BLaER1 (cell line): ENCODE measurements at regions not wholly inside any gene's neighbourhood (a gene's known extent, or its start where the extent isn't known, plus 50 kb on each side); places are given as distances from the start of the nearest gene placed in this dataset.
"Not testable (repeated sequence)": the region's sequence is repeated elsewhere in the genome, so short reads cannot be mapped to it uniquely, and the experiment has no call there.

Source experiments
- H3K27ac ChIP-seq: shearing (Covaris generic); formaldehyde crosslinking; 2 replicates; pipeline ENCODE4 v1.8.1; 2022
- H3K27me3 ChIP-seq: shearing (Covaris generic); formaldehyde crosslinking; 2 replicates; pipeline ENCODE4 v1.8.1; 2022
- H3K36me3 ChIP-seq: shearing (Covaris generic); formaldehyde crosslinking; 2 replicates; pipeline ENCODE4 v1.8.1; 2022
- H3K4me1 ChIP-seq: shearing (Covaris generic); formaldehyde crosslinking; 2 replicates; pipeline ENCODE4 v1.8.1; 2022
- H3K4me2 ChIP-seq: shearing (Covaris generic); formaldehyde crosslinking; 2 replicates; pipeline ENCODE4 v1.8.1; 2022
- H3K4me3 ChIP-seq: shearing (Covaris generic); formaldehyde crosslinking; 2 replicates; pipeline ENCODE4 v1.8.1; 2022
- H3K9ac ChIP-seq: shearing (Covaris generic); formaldehyde crosslinking; 2 replicates; pipeline ENCODE4 v1.8.1; 2022
- H3K9me3 ChIP-seq: shearing (Covaris generic); formaldehyde crosslinking; 2 replicates; pipeline ENCODE4 v1.8.1; 2022
- H4K20me1 ChIP-seq: shearing (Covaris generic); formaldehyde crosslinking; 2 replicates; pipeline ENCODE4 v1.8.1; 2022
- Cebpa-rat ChIP-seq: shearing (Covaris generic); IDR thresholded peaks from 2 replicates; pipeline ENCODE4 v1.8.1; 2022

GRCh38 chr5:32909207-32909606 lies 198.1 kb downstream of the NPR3 start:
- Histone ChIP-seq H3K9ac (no peak overlapping the region), H3K36me3 (no peaks in the 10 kb centered on the region), H3K4me3 (no peak overlapping the region), H3K27me3 (no peaks in the 10 kb centered on the region), H4K20me1 (no peaks in the 10 kb centered on the region), H3K4me1 (no peaks in the 10 kb centered on the region), H3K4me2 (no peak overlapping the region), H3K27ac (no peak overlapping the region), H3K9me3 (peaks cover 5% of the 10 kb centered on the region; the same call in 1 of the 2 replicates)
- no peak for TF ChIP-seq Cebpa-rat

GRCh38 chr5:32916648-32917047 lies 205.5 kb downstream of the NPR3 start:
- Histone ChIP-seq H3K27me3 (no peaks in the 10 kb centered on the region), H3K4me2 (no peak overlapping the region), H3K4me1 (no peaks in the 10 kb centered on the region), H4K20me1 (no peaks in the 10 kb centered on the region), H3K9ac (no peak overlapping the region), H3K4me3 (no peak overlapping the region), H3K9me3 (no peaks in the 10 kb centered on the region), H3K27ac (no peak overlapping the region), H3K36me3 (no peaks in the 10 kb centered on the region)
- TF ChIP-seq Cebpa-rat, result no peak

GRCh38 chr5:32928761-32929160 lies 217.6 kb downstream of the NPR3 start:
- Histone ChIP-seq H4K20me1 (no peaks in the 10 kb centered on the region), H3K4me1 (no peaks in the 10 kb centered on the region), H3K9me3 (no peaks in the 10 kb centered on the region), H3K9ac (no peak overlapping the region), H3K4me3 (no peak overlapping the region), H3K27ac (no peak overlapping the region), H3K36me3 (no peaks in the 10 kb centered on the region), H3K4me2 (no peak overlapping the region), H3K27me3 (no peaks in the 10 kb centered on the region)
- TF ChIP-seq Cebpa-rat, result no peak

- not testable (repeated sequence) for H3K9me3 ChIP-seq, H4K20me1 ChIP-seq, H3K4me3 ChIP-seq, H3K27me3 ChIP-seq, H3K36me3 ChIP-seq, H3K4me2 ChIP-seq, H3K4me1 ChIP-seq, H3K27ac ChIP-seq, H3K9ac ChIP-seq
These were observed 220.3 kb downstream of the NPR3 start for GRCh38 chr5:32931438-32931837.

- no peaks in the 10 kb centered on the region for H3K27me3 ChIP-seq
- no peak overlapping the region for H3K9ac ChIP-seq
- H3K9me3 ChIP-seq, result no peaks in the 10 kb centered on the region
- no peaks in the 10 kb centered on the region for H3K4me1 ChIP-seq
- H3K27ac ChIP-seq, result no peak overlapping the region
- TF ChIP-seq Cebpa-rat, result no peak
- H4K20me1 ChIP-seq, result no peaks in the 10 kb centered on the region
- H3K36me3 ChIP-seq, result no peaks in the 10 kb centered on the region
- no peak overlapping the region for H3K4me2 ChIP-seq
- H3K4me3 ChIP-seq, result no peak overlapping the region
These were observed 221.3 kb downstream of the NPR3 start for GRCh38 chr5:32932241-32932935.

GRCh38 chr5:32933692-32934091 lies 222.6 kb downstream of the NPR3 start:
- H3K9ac ChIP-seq, result no peak overlapping the region

GRCh38 chr5:32934529-32934928 lies 223.4 kb downstream of the NPR3 start:
- Histone ChIP-seq H3K4me2 (no peak overlapping the region), H3K36me3 (no peaks in the 10 kb centered on the region), H3K9me3 (no peaks in the 10 kb centered on the region), H3K27ac (no peak overlapping the region), H3K27me3 (no peaks in the 10 kb centered on the region), H4K20me1 (no peaks in the 10 kb centered on the region), H3K4me1 (no peaks in the 10 kb centered on the region), H3K9ac (no peak overlapping the region), H3K4me3 (no peak overlapping the region)
- TF ChIP-seq Cebpa-rat, result no peak

More at GRCh38 chr5:32933692-32934091, 222.6 kb downstream of the NPR3 start:
- Histone ChIP-seq H3K27me3 (no peaks in the 10 kb centered on the region), H3K4me1 (no peaks in the 10 kb centered on the region), H4K20me1 (no peaks in the 10 kb centered on the region), H3K36me3 (no peaks in the 10 kb centered on the region), H3K27ac (no peak overlapping the region), H3K4me2 (no peak overlapping the region), H3K4me3 (no peak overlapping the region), H3K9me3 (no peaks in the 10 kb centered on the region)
- TF ChIP-seq Cebpa-rat, result no peak

- no peak overlapping the region for H3K4me3 ChIP-seq
These were observed 224.2 kb downstream of the NPR3 start for GRCh38 chr5:32935283-32935682.

GRCh38 chr5:32936329-32936728 lies 225.2 kb downstream of the NPR3 start:
- Histone ChIP-seq H3K4me3 (no peak overlapping the region), H3K4me2 (no peak overlapping the region), H3K9me3 (no peaks in the 10 kb centered on the region), H4K20me1 (no peaks in the 10 kb centered on the region), H3K27me3 (no peaks in the 10 kb centered on the region), H3K36me3 (no peaks in the 10 kb centered on the region), H3K27ac (no peak overlapping the region), H3K4me1 (no peaks in the 10 kb centered on the region), H3K9ac (no peak overlapping the region)
- no peak for TF ChIP-seq Cebpa-rat

More at GRCh38 chr5:32935283-32935682, 224.2 kb downstream of the NPR3 start:
- no peak for TF ChIP-seq Cebpa-rat
- no peaks in the 10 kb centered on the region for H3K9me3 ChIP-seq
- no peak overlapping the region for H3K27ac ChIP-seq
- H3K4me2 ChIP-seq, result no peak overlapping the region
- no peaks in the 10 kb centered on the region for H4K20me1 ChIP-seq
- H3K9ac ChIP-seq, result no peak overlapping the region
- no peaks in the 10 kb centered on the region for H3K27me3 ChIP-seq
- no peaks in the 10 kb centered on the region for H3K4me1 ChIP-seq
- no peaks in the 10 kb centered on the region for H3K36me3 ChIP-seq

- Histone ChIP-seq H3K4me3 (no peak overlapping the region), H3K4me1 (no peaks in the 10 kb centered on the region), H3K27ac (no peak overlapping the region), H3K36me3 (no peaks in the 10 kb centered on the region), H4K20me1 (no peaks in the 10 kb centered on the region), H3K4me2 (no peak overlapping the region), H3K9ac (no peak overlapping the region), H3K27me3 (no peaks in the 10 kb centered on the region), H3K9me3 (no peaks in the 10 kb centered on the region)
- no peak for TF ChIP-seq Cebpa-rat
These were observed 231.3 kb downstream of the NPR3 start for GRCh38 chr5:32942225-32942989.
